HCT116 (cell line): ENCODE measurements at regions not wholly inside any gene's neighbourhood (a gene's known extent, or its start where the extent isn't known, plus 50 kb on each side); places are given as distances from the start of the nearest gene placed in this dataset.

Experiments
- ATAC-seq: fragments of 200-7000 bp; cut with Tn5 transposase; 2 replicates; pipeline ENCODE4 v1.9.1; 2020; ENCODE audit warnings: mild to moderate bottlenecking, moderate library complexity
- BruUV-seq: library from RNA; stranded (reverse); fragments of 400-500 nt; replicated peaks from 2 replicates; lab custom pipeline; 2021; lab: Mats Ljungman, UMichigan
- CTCF ChIA-PET: fragments of 300-600 bp; sonication (Branson Sonifier 250); formaldehyde crosslinking; loops from one replicate; lab custom pipeline; 2021; ENCODE audit warnings: antibody characterized with exemption; lab: Charles Lee
- POLR2A ChIA-PET: fragments of 300-600, 350-600 bp; sonication (Branson Sonifier 250); formaldehyde crosslinking; loops from one replicate; lab custom pipeline; 2021; ENCODE audit warnings: antibody characterized with exemption; lab: Charles Lee
- RAD21 ChIA-PET, 2 experiments: fragments of 300-600 bp; sonication (Branson Sonifier 250); formaldehyde crosslinking; loops; one replicate each; lab custom pipeline; 2023; ENCODE audit warnings: low total read pairs in 2 of 2; ENCODE audit not compliant: uncharacterized antibody in 2 of 2, unreplicated experiment in 2 of 2, low non-redundant PET in 1 of 2; lab: Charles Lee
- DNase-seq: peaks from one replicate; pipeline ENCODE4 v3.0.0-alpha.2; 2010; ENCODE audit warnings: low read depth, low spot score
- H2AFZ ChIP-seq: fragments of 200-600 bp; shearing (Covaris generic), sonication (generic); 2 replicates; pipeline ENCODE4 v1.6.1; 2017; ENCODE audit warnings: low read depth, mixed run types, mixed read lengths, antibody characterized with exemption, low read length; ENCODE audit not compliant: poor library complexity, severe bottlenecking
- H3K27ac ChIP-seq: 2 replicates; pipeline ENCODE4 v1.5.1; 2012; ENCODE audit warnings: low read depth, low read length
- H3K27me3 ChIP-seq: fragments of 200-600 bp; sonication (generic); 2 replicates; pipeline ENCODE4 v1.6.1; 2016; ENCODE audit warnings: mixed run types, low read length, mixed read lengths; ENCODE audit not compliant: insufficient read depth
- H3K36me3 ChIP-seq, 2 experiments: fragments of 200-500 bp in 1 of 2; fragments of 200-600 bp in 1 of 2; sonication (Bioruptor generic) in 1 of 2; sonication (generic) in 1 of 2; 2 replicates each; pipeline versions ENCODE4 v1.5.1 to v1.6.1; 2014 to 2016; ENCODE audit warnings: low read length in 2 of 2, inconsistent platforms in 1 of 2, mixed read lengths in 1 of 2, mixed run types in 1 of 2; ENCODE audit not compliant: insufficient read depth in 2 of 2, control insufficient read depth in 1 of 2
- H3K4me1 ChIP-seq, 2 experiments: fragments of 200-600 bp in 1 of 2; sonication (generic) in 1 of 2; 2 replicates each; pipeline versions ENCODE4 v1.5.1 to v1.6.1; 2012 to 2017; ENCODE audit warnings: low read length in 2 of 2, inconsistent platforms in 1 of 2, mild to moderate bottlenecking in 1 of 2, mixed read lengths in 1 of 2, mixed run types in 1 of 2, moderate library complexity in 1 of 2; ENCODE audit not compliant: insufficient read depth in 2 of 2, control insufficient read depth in 1 of 2
- H3K4me2 ChIP-seq: fragments of 200-600 bp; sonication (generic); 2 replicates; pipeline ENCODE4 v1.6.1; 2017; ENCODE audit warnings: mixed run types, low read length, mixed read lengths
- H3K4me3 ChIP-seq, 2 experiments: fragments of 200-600 bp in 1 of 2; sonication (generic) in 1 of 2; replicated peaks in 1 of 2; 2 replicates each; pipeline ENCODE4 v1.5.1; 2011 to 2016; ENCODE audit warnings: low read length in 2 of 2, control low read depth in 1 of 2, low read depth in 1 of 2, mild to moderate bottlenecking in 1 of 2, mixed read lengths in 1 of 2, mixed run types in 1 of 2
- H3K79me2 ChIP-seq: fragments of 200-600 bp; sonication (generic); 2 replicates; pipeline ENCODE4 v1.6.1; 2017; ENCODE audit warnings: mild to moderate bottlenecking, mixed run types, low read length, moderate library complexity, mixed read lengths; ENCODE audit not compliant: insufficient read depth
- H3K9ac ChIP-seq: fragments of 200-600 bp; sonication (generic); 2 replicates; pipeline ENCODE4 v1.6.1; 2016; ENCODE audit warnings: low read length, mixed read lengths
- H3K9me2 ChIP-seq: fragments of 200-600 bp; sonication (generic), shearing (Covaris generic); 2 replicates; pipeline ENCODE4 v1.6.1; 2017; ENCODE audit warnings: mixed run types, mild to moderate bottlenecking, moderate library complexity; ENCODE audit not compliant: insufficient read depth
- H3K9me3 ChIP-seq, 2 experiments: fragments of 200-500 bp in 1 of 2; fragments of 200-600 bp in 1 of 2; sonication (Bioruptor generic) in 1 of 2; sonication (generic) in 1 of 2; 2 replicates each; pipeline ENCODE4 v1.6.1; 2014 to 2017; ENCODE audit warnings: low read length in 2 of 2, mixed read lengths in 2 of 2, inconsistent platforms in 1 of 2, low read depth in 1 of 2, mild to moderate bottlenecking in 1 of 2, mixed run types in 1 of 2, moderate library complexity in 1 of 2; ENCODE audit not compliant: control insufficient read depth in 1 of 2, insufficient read depth in 1 of 2
- H4K20me1 ChIP-seq: fragments of 200-600 bp; sonication (generic), shearing (Covaris generic); 2 replicates; pipeline ENCODE4 v1.6.1; 2017; ENCODE audit warnings: mixed run types, mild to moderate bottlenecking, moderate library complexity; ENCODE audit not compliant: insufficient read depth
- ATF3 ChIP-seq: IDR thresholded peaks from 2 replicates; pipeline ENCODE4 v1.6.1; 2012
- CBX3 ChIP-seq: IDR thresholded peaks from 2 replicates; pipeline ENCODE4 v1.6.1; 2012; ENCODE audit warnings: low read depth
- ELF1 ChIP-seq: IDR thresholded peaks from 2 replicates; pipeline ENCODE4 v1.6.1; 2012; ENCODE audit warnings: low read depth, borderline replicate concordance
- EZH2 ChIP-seq: fragments of 200-600 bp; sonication (generic); IDR thresholded peaks from 2 replicates; pipeline ENCODE4 v1.6.1; 2017; ENCODE audit warnings: antibody characterized with exemption, mixed run types
- FOSL1 ChIP-seq: IDR thresholded peaks from 2 replicates; pipeline ENCODE4 v1.6.1; 2012; ENCODE audit warnings: low read depth
- JUND ChIP-seq: IDR thresholded peaks from 2 replicates; pipeline ENCODE4 v1.6.1; 2012
- MAX ChIP-seq: IDR thresholded peaks from 2 replicates; pipeline ENCODE4 v1.6.1; 2012
- POLR2AphosphoS5 ChIP-seq: IDR thresholded peaks from 2 replicates; pipeline ENCODE4 v1.6.1; 2011; ENCODE audit warnings: mild to moderate bottlenecking, low read depth, low read length, moderate library complexity
- RAD21 ChIP-seq: IDR thresholded peaks from 2 replicates; pipeline ENCODE4 v1.6.1; 2012; ENCODE audit warnings: low read depth, mild to moderate bottlenecking
- REST ChIP-seq: IDR thresholded peaks from 2 replicates; pipeline ENCODE4 v1.6.1; 2012; ENCODE audit warnings: low read depth
- ZBTB33 ChIP-seq: IDR thresholded peaks from 2 replicates; pipeline ENCODE4 v1.6.1; 2011; ENCODE audit warnings: mild to moderate bottlenecking, low read length, moderate library complexity; ENCODE audit not compliant: insufficient replicate concordance; ENCODE audit errors: extremely low read depth
- ZFX ChIP-seq: fragments of 450-650 bp; IDR thresholded peaks from 2 replicates; pipeline ENCODE4 v1.6.1; 2017
- ZNF274 ChIP-seq: fragments of 200-500 bp; sonication (Bioruptor generic); IDR thresholded peaks from 2 replicates; pipeline ENCODE4 v1.6.1; 2014; ENCODE audit warnings: mild to moderate bottlenecking, low read depth, low read length, inconsistent platforms
- intact Hi-C: fragments of 100-400 bp; cut with micrococcal nuclease; formaldehyde crosslinking; loops from 2 replicates; pipeline ENCODE4 v1.10.0; 2022

GRCh38 chr2:60283626-60284025, 269.8 kb downstream of the BCL11A start:
- Histone ChIP-seq H3K27me3 (peaks cover 12% of the 10 kb centered on the region), H3K36me3 (no peaks in the 10 kb centered on the region), H3K79me2 (no peaks in the 10 kb centered on the region), H3K4me2 (no peak overlapping the region), H3K27ac (no peak overlapping the region), H3K4me1 (no peaks in the 10 kb centered on the region), H3K9me2 (no peaks in the 10 kb centered on the region), H3K9ac (no peak overlapping the region), H3K4me3 (no peak overlapping the region), H2AFZ (no peak overlapping the region), H4K20me1 (no peaks in the 10 kb centered on the region), H3K9me3 (no peaks in the 10 kb centered on the region)
- ChIA-PET CTCF (no interaction called here), POLR2A (no interaction called here), RAD21 (no interaction called here)
- intact Hi-C loops: no loop called here
- ATAC-seq: no peak
- DNase-seq: no peak
- TF ChIP-seq ZNF274: no peak
- TF ChIP-seq ZFX: no peak
- no peak for TF ChIP-seq JUND
- TF ChIP-seq EZH2: no peak
- TF ChIP-seq MAX: no peak
- TF ChIP-seq RAD21: no peak
- no peak for TF ChIP-seq ZBTB33
- no peak for TF ChIP-seq POLR2AphosphoS5
- TF ChIP-seq REST: no peak
- no peak for TF ChIP-seq CBX3
- TF ChIP-seq FOSL1: no peak
- TF ChIP-seq ATF3: no peak
- no peak for TF ChIP-seq ELF1
- no TSS peak for BruUV-seq
